ENCODE measurements at regions not wholly inside any gene's neighbourhood (a gene's known extent, or its start where the extent isn't known, plus 50 kb on each side); places are given as distances from the start of the nearest gene placed in this dataset.

DNA sequence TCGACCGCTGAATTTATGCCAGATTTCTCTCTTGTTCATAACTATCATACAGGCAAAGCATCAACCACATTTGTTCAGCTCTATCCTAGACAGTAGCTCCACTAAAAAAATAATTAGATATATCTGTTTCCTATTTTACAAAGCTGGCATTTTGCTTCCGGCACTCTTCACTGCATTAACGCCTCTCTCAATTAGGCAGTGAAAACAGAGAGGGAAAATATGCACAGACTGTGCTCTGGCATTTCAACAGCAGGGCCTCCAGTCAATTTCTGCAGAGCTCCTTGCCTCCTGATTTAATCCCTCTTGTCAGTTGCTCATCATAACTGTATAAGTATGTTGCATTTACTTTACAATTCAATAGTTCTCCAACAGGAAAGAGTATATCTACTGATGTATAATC, 666.9 kb upstream of the INTU start:
- TF ChIP-seq POLR2AphosphoS5 (IDR thresholded peaks at IDR 0.05; ENCODE audit: low read depth, low read length) = no peak
- no peak for TF ChIP-seq TAF1 (IDR thresholded peaks at IDR 0.05; ENCODE audit: low read depth, low read length)
- no peak for TF ChIP-seq SPI1 (IDR thresholded peaks at IDR 0.05; ENCODE audit: low read depth, low read length)
